Neural cell (in vitro differentiated cells): ENCODE measurements at regions not wholly inside any gene's neighbourhood (a gene's known extent, or its start where the extent isn't known, plus 50 kb on each side); places are given as distances from the start of the nearest gene placed in this dataset.

Experiments
- EP300 ChIP-seq: fragments of 450-650 bp; conservative IDR thresholded peaks from 2 replicates; pipeline ENCODE4 v1.6.1; 2014; ENCODE audit warnings: antibody characterized with exemption, mild to moderate bottlenecking, moderate library complexity; ENCODE audit not compliant: poor library complexity, severe bottlenecking
- EZH2 ChIP-seq: fragments of 200-600, 300-800 bp; shearing (Covaris generic), sonication (generic); IDR thresholded peaks from 2 replicates; pipeline ENCODE4 v1.6.1; 2014; ENCODE audit warnings: antibody characterized with exemption, low read length, borderline replicate concordance, mild to moderate bottlenecking; ENCODE audit not compliant: insufficient read depth, poor library complexity, severe bottlenecking
- POLR2AphosphoS5 ChIP-seq: IDR thresholded peaks from 2 replicates; pipeline ENCODE4 v1.6.1; 2012
- RAD21 ChIP-seq: fragments of 450-650 bp; conservative IDR thresholded peaks from 2 replicates; pipeline ENCODE4 v1.6.1; 2014; ENCODE audit warnings: antibody characterized with exemption, mild to moderate bottlenecking, moderate library complexity
- SMC3 ChIP-seq: fragments of 450-650 bp; conservative IDR thresholded peaks from 2 replicates; pipeline ENCODE4 v1.6.1; 2014; ENCODE audit warnings: antibody characterized with exemption, mild to moderate bottlenecking, moderate library complexity; ENCODE audit not compliant: poor library complexity
- TAF1 ChIP-seq: IDR thresholded peaks from 2 replicates; pipeline ENCODE4 v1.6.1; 2012; ENCODE audit warnings: low read depth
- TF ChIP-seq, protein P1 (sequence below): fragments of 450-650 bp; IDR thresholded peaks from 2 replicates; pipeline ENCODE4 v1.5.1; 2014; ENCODE audit warnings: antibody characterized with exemption, mild to moderate bottlenecking, moderate library complexity; ENCODE audit not compliant: poor library complexity, severe bottlenecking

DNA sequence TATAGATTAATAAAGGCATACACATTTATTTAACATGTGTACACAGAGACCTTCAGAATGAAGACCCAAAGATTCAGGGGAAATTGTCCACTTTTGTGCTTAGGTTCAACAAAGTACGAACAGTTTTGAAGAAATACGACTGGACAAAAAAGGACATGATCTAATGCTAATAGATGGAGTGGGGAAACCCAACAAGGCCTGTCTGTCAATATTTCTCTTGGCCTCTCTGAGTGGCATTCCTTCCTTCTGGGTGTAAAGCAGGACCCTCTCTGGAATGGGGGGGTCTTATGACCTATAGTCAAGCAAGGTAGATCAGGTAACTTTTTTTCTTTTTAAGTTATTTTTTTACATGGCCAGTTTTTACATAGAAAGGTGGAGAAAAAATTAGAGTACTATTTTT lies 222.3 kb upstream of the IGFBP3 start:
- TF ChIP-seq EZH2, result no peak
- TF ChIP-seq, protein P1, sequence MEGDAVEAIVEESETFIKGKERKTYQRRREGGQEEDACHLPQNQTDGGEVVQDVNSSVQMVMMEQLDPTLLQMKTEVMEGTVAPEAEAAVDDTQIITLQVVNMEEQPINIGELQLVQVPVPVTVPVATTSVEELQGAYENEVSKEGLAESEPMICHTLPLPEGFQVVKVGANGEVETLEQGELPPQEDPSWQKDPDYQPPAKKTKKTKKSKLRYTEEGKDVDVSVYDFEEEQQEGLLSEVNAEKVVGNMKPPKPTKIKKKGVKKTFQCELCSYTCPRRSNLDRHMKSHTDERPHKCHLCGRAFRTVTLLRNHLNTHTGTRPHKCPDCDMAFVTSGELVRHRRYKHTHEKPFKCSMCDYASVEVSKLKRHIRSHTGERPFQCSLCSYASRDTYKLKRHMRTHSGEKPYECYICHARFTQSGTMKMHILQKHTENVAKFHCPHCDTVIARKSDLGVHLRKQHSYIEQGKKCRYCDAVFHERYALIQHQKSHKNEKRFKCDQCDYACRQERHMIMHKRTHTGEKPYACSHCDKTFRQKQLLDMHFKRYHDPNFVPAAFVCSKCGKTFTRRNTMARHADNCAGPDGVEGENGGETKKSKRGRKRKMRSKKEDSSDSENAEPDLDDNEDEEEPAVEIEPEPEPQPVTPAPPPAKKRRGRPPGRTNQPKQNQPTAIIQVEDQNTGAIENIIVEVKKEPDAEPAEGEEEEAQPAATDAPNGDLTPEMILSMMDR, result no peak
- no peak for TF ChIP-seq SMC3
- no peak for TF ChIP-seq RAD21
- TF ChIP-seq POLR2AphosphoS5, result no peak
- TF ChIP-seq TAF1, result no peak
- no peak for TF ChIP-seq EP300
